ENCODE measurements at regions not wholly inside any gene's neighbourhood (a gene's known extent, or its start where the extent isn't known, plus 50 kb on each side); places are given as distances from the start of the nearest gene placed in this dataset.

GRCh38 chr1:228983661-228984060 is 248.4 kb downstream of the RHOU start:
- DNase-seq = no peak
- H3K36me3 ChIP-seq (replicated peaks; ENCODE audit: insufficient read depth, low read length) = no peaks in the 10 kb centered on the region
- no peaks in the 10 kb centered on the region for H3K4me1 ChIP-seq (ENCODE audit: low read length)
- no peaks in the 10 kb centered on the region for H3K27me3 ChIP-seq (replicated peaks; ENCODE audit: insufficient read depth, low read length)
- TF ChIP-seq EZH2 (optimal IDR thresholded peaks at IDR 0.05; ENCODE audit: low read depth, low read length) (no peak), EZH2phosphoT487 (IDR thresholded peaks at IDR 0.05; ENCODE audit: low read length) (no peak)
- TF ChIP-seq, protein P1, sequence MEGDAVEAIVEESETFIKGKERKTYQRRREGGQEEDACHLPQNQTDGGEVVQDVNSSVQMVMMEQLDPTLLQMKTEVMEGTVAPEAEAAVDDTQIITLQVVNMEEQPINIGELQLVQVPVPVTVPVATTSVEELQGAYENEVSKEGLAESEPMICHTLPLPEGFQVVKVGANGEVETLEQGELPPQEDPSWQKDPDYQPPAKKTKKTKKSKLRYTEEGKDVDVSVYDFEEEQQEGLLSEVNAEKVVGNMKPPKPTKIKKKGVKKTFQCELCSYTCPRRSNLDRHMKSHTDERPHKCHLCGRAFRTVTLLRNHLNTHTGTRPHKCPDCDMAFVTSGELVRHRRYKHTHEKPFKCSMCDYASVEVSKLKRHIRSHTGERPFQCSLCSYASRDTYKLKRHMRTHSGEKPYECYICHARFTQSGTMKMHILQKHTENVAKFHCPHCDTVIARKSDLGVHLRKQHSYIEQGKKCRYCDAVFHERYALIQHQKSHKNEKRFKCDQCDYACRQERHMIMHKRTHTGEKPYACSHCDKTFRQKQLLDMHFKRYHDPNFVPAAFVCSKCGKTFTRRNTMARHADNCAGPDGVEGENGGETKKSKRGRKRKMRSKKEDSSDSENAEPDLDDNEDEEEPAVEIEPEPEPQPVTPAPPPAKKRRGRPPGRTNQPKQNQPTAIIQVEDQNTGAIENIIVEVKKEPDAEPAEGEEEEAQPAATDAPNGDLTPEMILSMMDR (IDR thresholded peaks at IDR 0.05; ENCODE audit: low read length) = no peak
- no peak overlapping the region for H3K4me2 ChIP-seq (ENCODE audit: low read depth, low read length)
- H2AFZ ChIP-seq (ENCODE audit: low read length) = no peak overlapping the region
- no peaks in the 10 kb centered on the region for H4K20me1 ChIP-seq (ENCODE audit: insufficient read depth, low read length)
- H3K4me3 ChIP-seq (ENCODE audit: low read length) = no peak overlapping the region
- no peaks in the 10 kb centered on the region for H3F3A ChIP-seq (ENCODE audit: insufficient read depth, low read length)
- no peaks in the 10 kb centered on the region for H3K79me2 ChIP-seq (ENCODE audit: low read length)
- no peak overlapping the region for H3K27ac ChIP-seq (ENCODE audit: low read length)
- no peaks in the 10 kb centered on the region for H3K9me2 ChIP-seq (replicated peaks; ENCODE audit: insufficient read depth, low read length)
- H3K9ac ChIP-seq (ENCODE audit: low read length) = no peak overlapping the region
- H3K9me3 ChIP-seq (replicated peaks; ENCODE audit: insufficient read depth, low read length) = no peaks in the 10 kb centered on the region

DNA sequence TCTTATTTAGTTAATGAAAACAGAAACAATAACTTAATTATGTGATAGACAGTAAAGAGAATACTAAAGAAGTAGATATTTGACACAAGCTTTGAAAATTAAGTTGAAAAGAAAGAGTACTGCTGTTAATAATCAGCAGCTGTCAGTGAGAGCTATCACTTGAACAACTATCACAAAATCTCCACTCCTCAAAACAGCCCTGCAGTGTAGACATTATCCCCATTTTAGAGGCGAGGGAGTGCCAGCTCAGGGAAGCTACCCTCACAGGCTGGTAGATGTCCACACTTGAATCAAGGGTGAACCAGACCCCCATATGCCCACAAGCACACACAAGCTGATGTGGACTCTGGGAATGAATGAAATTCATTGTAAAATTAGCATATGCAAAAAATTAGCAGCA is 248.8 kb downstream of the RHOU start:
- H3K4me2 ChIP-seq (ENCODE audit: low read depth, low read length) = no peak overlapping the region
- H3K9ac ChIP-seq (ENCODE audit: low read length) = no peak overlapping the region
- no peak overlapping the region for H3K4me3 ChIP-seq (ENCODE audit: low read length)
- H3F3A ChIP-seq (ENCODE audit: insufficient read depth, low read length) = no peaks in the 10 kb centered on the region
- H3K36me3 ChIP-seq (replicated peaks; ENCODE audit: insufficient read depth, low read length) = no peaks in the 10 kb centered on the region
- H3K4me1 ChIP-seq (ENCODE audit: low read length) = no peaks in the 10 kb centered on the region
- H4K20me1 ChIP-seq (ENCODE audit: insufficient read depth, low read length) = no peaks in the 10 kb centered on the region
- no peak overlapping the region for H3K27ac ChIP-seq (ENCODE audit: low read length)
- TF ChIP-seq, protein P1 (IDR thresholded peaks at IDR 0.05; ENCODE audit: low read length) = no peak
- TF ChIP-seq EZH2 (optimal IDR thresholded peaks at IDR 0.05; ENCODE audit: low read depth, low read length) (no peak), EZH2phosphoT487 (IDR thresholded peaks at IDR 0.05; ENCODE audit: low read length) (no peak)
- no peaks in the 10 kb centered on the region for H3K9me3 ChIP-seq (replicated peaks; ENCODE audit: insufficient read depth, low read length)
- H3K9me2 ChIP-seq (replicated peaks; ENCODE audit: insufficient read depth, low read length) = no peaks in the 10 kb centered on the region
- no peaks in the 10 kb centered on the region for H3K79me2 ChIP-seq (ENCODE audit: low read length)
- no peak overlapping the region for H2AFZ ChIP-seq (ENCODE audit: low read length)
- no peak for DNase-seq
- no peaks in the 10 kb centered on the region for H3K27me3 ChIP-seq (replicated peaks; ENCODE audit: insufficient read depth, low read length)

GRCh38 chr1:228984646-228985631 is 249.7 kb downstream of the RHOU start:
- Histone ChIP-seq H3K79me2 (ENCODE audit: low read length) (no peaks in the 10 kb centered on the region), H3K4me3 (ENCODE audit: low read length) (no peak overlapping the region), H3K9me3 (replicated peaks; ENCODE audit: insufficient read depth, low read length) (no peaks in the 10 kb centered on the region), H3K9ac (ENCODE audit: low read length) (no peak overlapping the region), H2AFZ (ENCODE audit: low read length) (no peak overlapping the region), H3K27ac (ENCODE audit: low read length) (no peak overlapping the region), H4K20me1 (ENCODE audit: insufficient read depth, low read length) (no peaks in the 10 kb centered on the region), H3K27me3 (replicated peaks; ENCODE audit: insufficient read depth, low read length) (no peaks in the 10 kb centered on the region), H3K4me2 (ENCODE audit: low read depth, low read length) (no peak overlapping the region), H3K36me3 (replicated peaks; ENCODE audit: insufficient read depth, low read length) (no peaks in the 10 kb centered on the region), H3F3A (ENCODE audit: insufficient read depth, low read length) (no peaks in the 10 kb centered on the region), H3K4me1 (ENCODE audit: low read length) (no peaks in the 10 kb centered on the region), H3K9me2 (replicated peaks; ENCODE audit: insufficient read depth, low read length) (no peaks in the 10 kb centered on the region)
- DNase-seq = no peak
- TF ChIP-seq, protein P1 (IDR thresholded peaks at IDR 0.05; ENCODE audit: low read length) = no peak
- TF ChIP-seq EZH2 (optimal IDR thresholded peaks at IDR 0.05; ENCODE audit: low read depth, low read length) (no peak), EZH2phosphoT487 (IDR thresholded peaks at IDR 0.05; ENCODE audit: low read length) (no peak)
